T-helper 2 cell (primary cell): ENCODE measurements at regions not wholly inside any gene's neighbourhood (a gene's known extent, or its start where the extent isn't known, plus 50 kb on each side); places are given as distances from the start of the nearest gene placed in this dataset.

Experiments used
- DNase-seq, 5 experiments: peaks; one replicate each; pipeline versions ENCODE4 v3.0.0 to v3.0.0-alpha.2; 2012 to 2022

DNA sequence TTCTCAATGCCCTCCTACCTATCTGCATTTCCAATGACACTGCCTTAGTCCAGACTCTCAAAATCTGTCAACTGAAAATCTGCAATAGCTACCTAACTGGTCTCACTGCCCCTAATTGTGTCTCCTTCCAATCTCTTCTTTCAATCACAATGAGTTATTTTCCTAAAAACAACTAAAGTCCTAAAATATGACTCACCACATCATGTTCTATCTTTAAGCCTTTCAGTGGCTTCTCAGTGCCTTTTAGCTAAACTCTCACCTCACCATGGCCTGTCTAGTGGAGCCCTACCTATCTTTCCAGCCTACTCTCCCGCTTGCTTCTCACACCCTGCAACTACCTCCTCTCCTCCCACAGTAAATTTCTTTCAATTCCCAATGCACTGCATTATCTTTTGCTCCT lies 220.9 kb upstream of the PKDCC start:
- DNase-seq = no peak

- DNase-seq = no peak
Observed at GRCh38 chr2:41827354-41827971, 220.4 kb upstream of the PKDCC start.

- no peak for DNase-seq
Observed at GRCh38 chr2:41828052-41828643, 219.7 kb upstream of the PKDCC start.

- DNase-seq = no peak
Observed at GRCh38 chr2:41829052-41829451, 218.8 kb upstream of the PKDCC start.

DNA sequence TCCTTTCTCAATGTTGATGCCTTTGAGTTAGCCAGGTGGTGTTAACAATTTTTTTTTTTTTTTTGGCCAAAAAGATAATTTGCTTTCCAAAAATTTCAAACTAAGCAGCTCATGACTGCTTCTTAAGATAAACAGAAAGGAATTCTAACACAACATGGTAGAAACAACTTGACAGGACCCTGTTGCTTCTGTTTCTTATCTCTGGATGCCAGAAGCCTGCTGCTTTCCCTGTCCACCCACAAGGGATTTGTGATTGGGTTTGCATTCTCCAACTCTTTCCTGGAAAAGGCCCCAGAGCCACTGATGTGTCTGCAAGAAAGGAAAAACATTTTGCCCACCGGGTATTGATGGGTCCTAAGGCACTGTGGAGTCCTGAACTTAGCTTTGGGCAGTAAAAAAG lies 217.2 kb upstream of the PKDCC start:
- no peak for DNase-seq

- no peak for DNase-seq
Observed at GRCh38 chr2:41832218-41832617, 215.6 kb upstream of the PKDCC start.

DNA sequence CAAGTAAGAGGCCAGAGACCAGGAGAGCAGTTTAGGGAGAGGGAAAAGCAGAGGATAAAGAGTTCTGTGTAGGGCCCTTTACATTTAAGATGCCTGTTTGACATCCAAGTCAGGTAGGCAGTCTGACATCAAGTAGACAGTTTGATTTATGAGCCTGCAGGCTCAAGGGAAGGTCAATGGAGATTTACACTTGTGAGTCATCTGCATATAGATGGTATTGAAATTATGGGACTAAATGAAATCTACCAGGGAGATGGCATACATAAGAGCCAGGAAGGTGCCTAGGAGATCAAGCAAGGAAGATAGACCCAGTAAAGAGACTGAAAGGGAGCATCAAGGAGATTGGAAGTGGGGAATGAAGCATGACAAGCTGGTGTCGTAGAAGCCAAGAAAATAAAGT lies 212.4 kb upstream of the PKDCC start:
- DNase-seq = no peak

GRCh38 chr2:41836948-41837347 lies 210.9 kb upstream of the PKDCC start:
- DNase-seq = peak in 2 of 5 experiments; percentile 9 to 40

GRCh38 chr2:41837610-41838009 lies 210.2 kb upstream of the PKDCC start:
- DNase-seq = no peak

- DNase-seq = peak; percentile 90 to 98 (median 96)
Observed at GRCh38 chr2:41840702-41841551, 206.9 kb upstream of the PKDCC start.

- no peak for DNase-seq
Observed at GRCh38 chr2:41846962-41847361, 200.9 kb upstream of the PKDCC start.

DNA sequence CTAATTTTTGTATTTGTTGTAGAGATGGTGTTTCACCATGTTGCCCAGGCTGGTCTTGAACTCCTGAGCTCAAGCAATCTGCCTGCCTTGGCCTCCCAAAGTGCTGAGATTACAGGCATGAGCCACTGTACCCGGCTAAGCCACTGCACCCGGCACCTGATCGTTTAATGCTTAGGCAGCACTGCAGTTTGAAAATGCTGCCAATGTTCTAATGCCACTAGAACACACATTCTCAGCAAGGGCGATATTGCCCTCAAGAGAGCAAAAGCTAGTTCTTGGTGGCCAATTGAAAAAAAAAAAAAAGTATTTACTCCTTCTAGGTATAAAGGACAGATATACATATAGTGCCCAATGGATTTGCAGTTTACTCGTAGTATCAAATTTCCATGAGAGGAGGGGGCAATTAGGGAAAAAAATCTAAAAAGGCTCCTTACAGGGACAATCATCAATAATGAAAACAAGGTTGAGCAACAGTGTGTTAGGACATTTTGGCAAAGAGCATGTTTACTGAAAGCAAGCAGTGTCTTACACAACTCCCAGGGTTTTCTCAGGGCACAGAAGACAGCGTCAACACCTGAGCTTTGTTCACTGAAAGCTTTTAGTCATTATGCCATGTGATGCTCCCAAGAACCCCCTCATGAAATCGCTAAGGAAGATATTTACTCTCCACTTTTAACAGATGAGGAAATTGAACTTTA lies 199.9 kb upstream of the PKDCC start:
- no peak for DNase-seq

DNA sequence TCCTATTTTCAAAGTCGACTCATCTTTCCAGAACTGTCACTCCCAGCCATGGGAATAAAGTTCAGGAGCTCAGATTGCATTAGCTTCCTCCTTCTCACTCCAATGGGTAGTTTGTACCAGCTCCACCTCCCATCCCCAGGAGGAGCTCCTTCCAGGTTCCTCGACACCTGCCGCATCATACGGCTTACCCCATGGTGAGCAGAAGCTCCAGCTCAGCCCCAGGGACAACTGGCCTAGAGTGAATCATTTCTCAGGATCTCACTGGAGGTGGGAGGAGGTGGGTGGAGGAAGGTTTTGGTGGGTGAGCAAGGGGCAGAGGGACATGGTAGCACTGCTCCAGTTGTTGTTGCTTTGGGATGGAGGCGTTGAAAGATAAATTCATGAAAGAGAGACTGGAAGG lies 196.3 kb upstream of the PKDCC start:
- DNase-seq = no peak

DNA sequence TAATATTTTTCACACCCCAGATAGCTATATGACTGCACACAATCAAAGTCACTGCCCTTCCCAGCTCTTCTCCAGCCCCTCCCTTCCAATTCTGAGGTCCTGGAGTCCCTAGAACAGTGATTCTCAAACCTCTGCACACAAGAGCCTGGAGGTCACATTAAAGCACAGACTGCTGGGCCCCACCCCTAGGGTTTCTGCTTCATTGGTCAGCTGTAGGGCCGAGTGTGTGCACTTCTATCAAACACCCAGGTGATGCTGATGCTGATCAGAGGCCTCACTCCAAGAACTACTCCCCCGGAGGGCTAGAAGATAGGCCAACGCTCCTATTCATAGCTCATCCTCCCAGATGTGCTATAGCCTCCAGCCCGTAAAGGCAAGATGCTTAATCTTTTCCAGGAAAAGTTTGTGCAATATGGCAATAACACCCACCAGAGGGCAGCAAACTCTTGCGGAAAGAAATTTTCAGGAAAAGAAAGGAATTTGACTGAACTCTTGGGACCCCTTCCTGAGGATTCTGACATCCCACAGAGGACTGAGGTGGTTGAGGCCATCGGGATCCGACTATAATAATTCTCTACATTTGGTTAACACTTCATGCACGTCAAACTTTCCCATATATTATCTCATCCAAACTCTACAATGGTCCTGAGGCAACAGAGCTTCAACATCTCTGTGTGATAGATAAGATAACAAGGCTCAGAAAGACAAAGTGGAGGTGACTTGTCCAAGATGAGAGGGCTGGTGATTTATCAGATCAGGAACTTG lies 194.2 kb upstream of the PKDCC start:
- no peak for DNase-seq

DNA sequence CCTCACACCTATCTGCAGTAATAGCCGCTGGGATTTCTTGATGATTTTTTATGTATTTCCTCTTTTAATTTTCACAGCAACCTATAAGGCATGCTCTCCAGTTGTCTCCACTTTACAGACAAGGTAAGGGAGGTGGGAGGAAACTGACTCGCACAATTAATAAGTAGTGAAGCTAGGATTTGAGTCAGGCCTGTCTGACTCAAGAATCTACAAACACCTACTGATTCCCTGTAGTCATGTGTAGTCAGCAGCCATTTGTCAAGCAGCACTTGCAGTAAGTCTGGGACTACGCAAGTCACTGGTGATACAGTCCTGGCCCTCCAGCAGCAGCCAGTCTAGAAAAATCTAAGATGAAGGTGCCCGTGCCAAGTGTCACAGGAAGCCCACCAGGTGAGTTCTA lies 193.6 kb upstream of the PKDCC start:
- DNase-seq = no peak

DNA sequence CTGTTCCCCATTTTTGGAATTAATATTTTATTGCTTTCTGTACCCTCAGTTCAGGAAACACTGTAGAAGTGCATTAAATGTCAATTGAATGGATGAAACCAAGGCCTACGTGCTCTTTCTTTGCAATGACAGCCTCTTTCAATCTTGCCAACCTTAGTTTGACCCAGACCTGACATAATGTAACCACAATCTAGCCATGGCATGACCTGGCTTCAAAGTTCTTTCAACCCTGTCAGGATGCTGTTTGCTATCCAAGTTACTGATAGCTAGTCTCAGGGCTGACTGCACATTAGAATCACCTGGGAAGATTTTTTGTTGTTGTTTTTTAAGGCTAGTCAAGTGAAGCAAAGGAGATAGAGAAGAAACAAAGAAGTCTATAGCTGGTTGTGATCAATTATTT lies 190.9 kb upstream of the PKDCC start:
- DNase-seq = no peak

DNA sequence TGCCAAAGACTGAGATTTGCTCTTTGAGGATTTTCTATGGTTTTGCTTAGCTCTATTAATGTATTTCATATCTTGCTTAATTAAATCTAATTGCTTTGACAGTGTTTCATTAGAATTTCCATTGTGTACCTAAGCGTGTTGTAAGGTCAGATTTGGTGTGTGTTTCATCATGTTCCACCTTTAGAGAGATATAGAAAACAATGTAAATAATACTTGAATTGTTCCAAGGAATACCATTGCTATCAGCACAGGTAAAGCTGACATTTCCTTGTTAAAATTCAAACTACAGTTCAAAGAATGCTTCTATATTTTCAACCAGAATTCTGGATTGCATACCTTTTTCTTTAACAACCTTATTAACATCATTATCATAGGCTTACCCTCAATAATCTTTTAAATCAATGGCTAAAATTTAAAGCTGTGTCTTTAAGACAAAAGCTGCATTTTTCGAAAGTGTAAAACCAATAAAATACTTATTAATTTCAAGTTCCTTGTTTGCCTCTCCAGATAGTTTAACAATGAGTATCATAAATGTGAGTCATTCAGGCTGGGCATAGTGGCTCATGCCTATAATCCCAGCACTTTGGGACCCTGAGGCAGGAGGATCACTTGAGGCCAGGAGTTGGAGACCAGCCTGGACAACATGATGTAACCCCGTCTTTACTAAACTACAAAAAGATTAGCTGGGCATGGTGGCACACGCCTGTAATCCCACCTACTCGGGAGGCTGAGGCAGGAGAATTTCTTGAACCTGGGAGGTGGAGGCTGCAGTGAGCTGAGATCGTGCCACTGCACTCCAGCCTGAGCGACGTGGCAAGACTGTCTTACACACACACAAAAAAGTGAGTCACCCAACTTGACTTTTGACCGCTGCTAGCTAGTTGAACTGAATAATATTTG lies 188.0 kb upstream of the PKDCC start:
- no peak for DNase-seq

- DNase-seq = no peak
Observed at GRCh38 chr2:41863062-41863461, 184.8 kb upstream of the PKDCC start.

DNA sequence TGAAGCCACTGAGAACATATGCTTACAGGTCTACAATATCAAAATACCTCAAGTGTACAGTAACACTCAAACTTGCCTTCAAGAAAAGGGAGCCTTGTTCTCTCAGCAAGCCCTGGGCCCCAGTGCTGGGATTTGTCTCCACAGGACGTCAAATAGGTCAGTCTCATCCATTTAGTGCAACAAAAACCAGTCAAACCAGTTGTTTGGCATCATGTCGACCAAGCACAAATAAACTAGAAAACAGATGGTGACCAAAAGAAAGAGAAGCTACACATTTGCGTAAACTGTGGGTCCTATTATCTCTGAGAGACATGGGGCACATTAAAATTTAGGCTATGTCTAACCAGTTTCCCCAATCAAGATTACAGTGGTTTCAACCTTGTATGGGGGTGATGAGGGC lies 182.6 kb upstream of the PKDCC start:
- DNase-seq = no peak

- DNase-seq = peak in 1 of 5 experiments; percentile 28
Observed at GRCh38 chr2:41867553-41867952, 180.3 kb upstream of the PKDCC start.

DNA sequence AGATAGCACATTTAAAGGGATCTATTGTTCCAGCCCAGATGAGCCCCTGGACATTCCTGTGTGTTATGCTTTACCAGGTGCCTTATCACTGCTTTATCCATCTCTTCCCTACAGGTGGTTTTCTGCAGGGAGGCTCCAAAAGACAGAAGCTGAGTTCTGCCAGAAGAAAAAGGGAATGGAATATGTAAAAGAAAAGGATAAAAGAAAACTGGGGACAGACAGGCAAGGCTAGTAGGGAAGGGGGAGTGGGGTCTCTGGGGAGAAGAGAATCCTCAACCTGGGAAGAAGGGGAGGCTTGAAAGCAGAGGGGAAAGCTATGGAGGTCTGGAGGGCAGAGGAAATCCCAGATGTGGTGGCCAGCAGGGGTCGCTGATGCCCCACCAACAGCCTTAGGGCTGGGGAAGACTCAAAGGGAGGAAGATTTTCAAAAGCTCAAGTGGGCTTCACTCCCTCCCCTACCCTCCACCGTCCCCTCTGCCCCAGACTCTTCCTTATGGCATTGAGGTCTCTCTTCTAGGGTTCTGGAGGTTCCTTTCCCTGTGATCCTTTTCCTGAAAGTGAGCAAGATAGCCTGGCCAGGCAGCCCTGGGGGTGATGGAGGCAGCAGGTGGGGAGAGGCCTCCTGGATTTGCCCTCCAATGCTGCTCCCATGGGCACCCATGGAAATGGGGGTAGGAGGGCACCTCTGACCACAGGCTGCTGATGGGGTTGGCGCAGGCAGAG lies 178.1 kb upstream of the PKDCC start:
- peak; percentile 38 to 61 (median 60) for DNase-seq
